Ovary (tissue), 7 donors: ENCODE measurements at regions not wholly inside any gene's neighbourhood (a gene's known extent, or its start where the extent isn't known, plus 50 kb on each side); places are given as distances from the start of the nearest gene placed in this dataset.
"Not testable (repeated sequence)": the region's sequence is repeated elsewhere in the genome, so short reads cannot be mapped to it uniquely, and the experiment has no call there.

Source experiments
- DNase-seq, 5 donors: peaks; one replicate each; pipeline ENCODE4 v3.0.0-alpha.2; 2019 to 2020
- H3K27ac ChIP-seq, 2 donors: fragments of 200-600 bp; one replicate each; pipeline versions ENCODE4 v1.5.1 to v1.8.0; 2019 to 2022
- H3K27me3 ChIP-seq: fragments of 200-600 bp; one replicate; pipeline ENCODE4 v1.8.0; 2022
- H3K36me3 ChIP-seq: fragments of 200-600 bp; sonication (generic); one replicate; pipeline ENCODE4 v1.5.1; 2019
- H3K4me1 ChIP-seq: one replicate; pipeline ENCODE4 v1.8.1; 2013; ENCODE audit warnings: mild to moderate bottlenecking, moderate library complexity; ENCODE audit not compliant: insufficient read depth
- H3K4me3 ChIP-seq: fragments of 200-600 bp; sonication (generic); one replicate; pipeline ENCODE4 v1.5.1; 2017
- H3K9me3 ChIP-seq, 2 donors: fragments of 200-600 bp in 1 of 2; sonication (generic) in 1 of 2; one replicate each; pipeline versions ENCODE4 v1.5.1 to v1.8.1; 2013 to 2019; ENCODE audit warnings: mild to moderate bottlenecking in 1 of 2, moderate library complexity in 1 of 2
- EP300 ChIP-seq: sonication (generic); formaldehyde crosslinking; IDR thresholded peaks from one replicate; pipeline ENCODE4 v1.6.1; 2017; ENCODE audit warnings: antibody characterized with exemption
- POLR2A ChIP-seq: fragments of 450-650 bp; IDR thresholded peaks from one replicate; pipeline ENCODE4 v1.6.1; 2017; ENCODE audit warnings: antibody characterized with exemption, mild to moderate bottlenecking, moderate library complexity
- WGBS, 3 donors: extraction: QIAGEN DNeasy Blood & Tissue Kit in 1 of 3; methylation state at CpG; one replicate each; pipeline versions ENCODE4 v1.1.5 to v1.1.7; 2013 to 2017; 5-methylcytosine and 5-hydroxymethylcytosine counted together
- intact Hi-C, 4 donors: fragments of 100-400 bp; cut with DNase I; formaldehyde crosslinking; loops; one replicate each; pipeline versions ENCODE4 v1.11.0 to v1.15.1; 2022 to 2023
- TF ChIP-seq, protein P1 (sequence below), 3 donors: fragments of 450-650 bp in 2 of 3; fragments of 200-600 bp in 1 of 3; IDR thresholded peaks; one replicate each; pipeline versions ENCODE4 v1.5.1 to v1.8.0; 2016 to 2022; ENCODE audit warnings: antibody characterized with exemption in 3 of 3, mild to moderate bottlenecking in 1 of 3
- donor health status: DM: no; HTN: no; CAD: no; lungs with moderate emphysema.
- donor health status: DM: no; HTN: no; CAD: no.
- donor health status: Bipolar disorder and iron deficiency.
- donor health status: DM: no; HTN: no; CAD: no.
- donor health status: DM: yes; HTN: yes; CAD: no.

GRCh38 chr5:3092664-3093063 lies 341.2 kb upstream of the IRX2 start:
- DNase-seq, result no peak
- 52 to 54% (median 54%) methylated on average over 13 of the region's 13 CpGs for WGBS, 3 donors
- Histone ChIP-seq H3K27me3 (no peaks in the 10 kb centered on the region), H3K27ac (no peak overlapping the region), H3K36me3 (no peaks in the 10 kb centered on the region), H3K4me1 (no peaks in the 10 kb centered on the region), H3K4me3 (no peak overlapping the region), H3K9me3 (no peaks in the 10 kb centered on the region)
- intact Hi-C loops, result no loop called here
- TF ChIP-seq POLR2A (no peak), EP300 (no peak)
- TF ChIP-seq, protein P1, sequence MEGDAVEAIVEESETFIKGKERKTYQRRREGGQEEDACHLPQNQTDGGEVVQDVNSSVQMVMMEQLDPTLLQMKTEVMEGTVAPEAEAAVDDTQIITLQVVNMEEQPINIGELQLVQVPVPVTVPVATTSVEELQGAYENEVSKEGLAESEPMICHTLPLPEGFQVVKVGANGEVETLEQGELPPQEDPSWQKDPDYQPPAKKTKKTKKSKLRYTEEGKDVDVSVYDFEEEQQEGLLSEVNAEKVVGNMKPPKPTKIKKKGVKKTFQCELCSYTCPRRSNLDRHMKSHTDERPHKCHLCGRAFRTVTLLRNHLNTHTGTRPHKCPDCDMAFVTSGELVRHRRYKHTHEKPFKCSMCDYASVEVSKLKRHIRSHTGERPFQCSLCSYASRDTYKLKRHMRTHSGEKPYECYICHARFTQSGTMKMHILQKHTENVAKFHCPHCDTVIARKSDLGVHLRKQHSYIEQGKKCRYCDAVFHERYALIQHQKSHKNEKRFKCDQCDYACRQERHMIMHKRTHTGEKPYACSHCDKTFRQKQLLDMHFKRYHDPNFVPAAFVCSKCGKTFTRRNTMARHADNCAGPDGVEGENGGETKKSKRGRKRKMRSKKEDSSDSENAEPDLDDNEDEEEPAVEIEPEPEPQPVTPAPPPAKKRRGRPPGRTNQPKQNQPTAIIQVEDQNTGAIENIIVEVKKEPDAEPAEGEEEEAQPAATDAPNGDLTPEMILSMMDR (IDR thresholded peaks at IDR 0.05), result no peak

- no peak for DNase-seq
- H3K27ac ChIP-seq, result no peak overlapping the region
- no peaks in the 10 kb centered on the region for H3K9me3 ChIP-seq
- H3K4me1 ChIP-seq, result no peaks in the 10 kb centered on the region
- no peak for TF ChIP-seq EP300
- no peak for TF ChIP-seq POLR2A
- TF ChIP-seq, protein P1 (IDR thresholded peaks at IDR 0.05), result no peak
- H3K4me3 ChIP-seq, result no peak overlapping the region
- no peaks in the 10 kb centered on the region for H3K27me3 ChIP-seq
- WGBS, 3 donors, result 69 to 75% (median 75%) methylated on average over 7 of the region's 7 CpGs
- no peaks in the 10 kb centered on the region for H3K36me3 ChIP-seq
- intact Hi-C loops, result no loop called here
These were observed 340.7 kb upstream of the IRX2 start for GRCh38 chr5:3092211-3092610.

- WGBS, 3 donors, result 31 to 48% (median 39%) methylated on average over 11 of the region's 11 CpGs
- TF ChIP-seq EP300 (no peak), POLR2A (no peak)
- TF ChIP-seq, protein P1 (IDR thresholded peaks at IDR 0.05), result no peak
- Histone ChIP-seq H3K4me1 (no peaks in the 10 kb centered on the region), H3K9me3 (no peaks in the 10 kb centered on the region), H3K4me3 (no peak overlapping the region), H3K27me3 (no peaks in the 10 kb centered on the region), H3K36me3 (no peaks in the 10 kb centered on the region), H3K27ac (no peak overlapping the region)
- intact Hi-C loops, result no loop called here
- DNase-seq, result no peak
These were observed 339.7 kb upstream of the IRX2 start for GRCh38 chr5:3091040-3091774.

DNA sequence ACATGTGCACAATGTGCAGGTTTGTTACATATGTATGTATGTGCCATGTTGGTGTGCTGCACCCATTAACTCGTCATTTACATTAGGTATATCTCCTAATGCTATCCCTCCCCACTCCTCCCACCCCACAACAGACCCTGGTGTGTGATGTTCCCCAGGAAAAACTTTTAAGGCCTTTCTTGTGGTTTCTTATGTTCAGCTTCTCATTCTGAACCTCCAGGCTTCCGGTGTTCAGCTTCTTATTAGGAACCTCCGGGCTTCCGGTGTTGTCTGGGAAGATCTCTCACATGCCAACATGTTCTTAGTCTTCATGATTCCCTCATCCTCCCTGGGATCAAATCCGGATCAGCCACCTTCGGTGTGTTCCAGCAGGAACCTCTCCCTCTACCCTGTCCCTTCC lies 338.8 kb upstream of the IRX2 start:
- DNase-seq, H3K9me3 ChIP-seq, H3K4me1 ChIP-seq, intact Hi-C loops, H3K4me3 ChIP-seq, H3K27me3 ChIP-seq, H3K27ac ChIP-seq, H3K36me3 ChIP-seq: not testable (repeated sequence)
- WGBS, 3 donors, result 75 to 90% (median 76%) methylated on average over 6 of the region's 6 CpGs

- 77 to 86% (median 86%) methylated on average over 9 of the region's 9 CpGs for WGBS, 3 donors
These were observed 328.9 kb upstream of the IRX2 start for GRCh38 chr5:3080366-3080765.

More at GRCh38 chr5:3080366-3080765, 328.9 kb upstream of the IRX2 start:
- no peaks in the 10 kb centered on the region for H3K36me3 ChIP-seq
- H3K4me1 ChIP-seq, result no peaks in the 10 kb centered on the region
- H3K27me3 ChIP-seq, result no peaks in the 10 kb centered on the region
- H3K9me3 ChIP-seq, result no peaks in the 10 kb centered on the region
- no peak overlapping the region for H3K27ac ChIP-seq
- DNase-seq, result no peak
- intact Hi-C loops, result no loop called here
- TF ChIP-seq, protein P1 (IDR thresholded peaks at IDR 0.05), result no peak
- TF ChIP-seq EP300, result no peak
- TF ChIP-seq POLR2A, result no peak
- no peak overlapping the region for H3K4me3 ChIP-seq
